Aorta (tissue), 5 donors: ENCODE measurements at regions not wholly inside any gene's neighbourhood (a gene's known extent, or its start where the extent isn't known, plus 50 kb on each side); places are given as distances from the start of the nearest gene placed in this dataset.

Experiments
- ATAC-seq: fragments of 200-7000 bp; cut with Tn5 transposase; one replicate; pipeline ENCODE4 v1.9.1; 2022; ENCODE audit warnings: moderate library complexity; ENCODE audit not compliant: low FRiP score
- DNase-seq, 2 donors: peaks; one replicate each; pipeline ENCODE4 v3.0.0-alpha.2; 2020
- H3K27ac ChIP-seq, 2 donors: one replicate each; pipeline ENCODE4 v1.5.1; 2013; ENCODE audit warnings: low read length in 2 of 2, mild to moderate bottlenecking in 2 of 2, moderate library complexity in 2 of 2, control low read depth in 1 of 2, inconsistent platforms in 1 of 2, low read depth in 1 of 2
- H3K27me3 ChIP-seq, 2 donors: one replicate each; pipeline ENCODE4 v1.6.1; 2013; ENCODE audit warnings: control low read depth in 1 of 2, low read length in 1 of 2, mild to moderate bottlenecking in 1 of 2, moderate library complexity in 1 of 2; ENCODE audit not compliant: insufficient read depth in 2 of 2, control insufficient read depth in 1 of 2
- H3K36me3 ChIP-seq, 2 donors: one replicate each; pipeline ENCODE4 v1.6.1; 2013; ENCODE audit warnings: control low read depth in 1 of 2, low read length in 1 of 2, mild to moderate bottlenecking in 1 of 2; ENCODE audit not compliant: insufficient read depth in 2 of 2, control insufficient read depth in 1 of 2
- H3K4me1 ChIP-seq, 2 donors: one replicate each; pipeline ENCODE4 v1.6.1; 2013; ENCODE audit warnings: low read length in 2 of 2, control low read depth in 1 of 2, mild to moderate bottlenecking in 1 of 2, moderate library complexity in 1 of 2; ENCODE audit not compliant: insufficient read depth in 2 of 2, control insufficient read depth in 1 of 2
- H3K4me3 ChIP-seq, 2 donors: one replicate each; pipeline ENCODE4 v1.5.1; 2013; ENCODE audit warnings: low read length in 2 of 2, control low read depth in 1 of 2, mild to moderate bottlenecking in 1 of 2
- H3K9me3 ChIP-seq: one replicate; pipeline ENCODE4 v1.6.1; 2013; ENCODE audit warnings: mild to moderate bottlenecking, low read length; ENCODE audit not compliant: control insufficient read depth
- WGBS, 2 donors: extraction: QIAGEN DNeasy Blood & Tissue Kit; methylation state at CpG; one replicate each; pipeline ENCODE4 v1.1.7; 2013; 5-methylcytosine and 5-hydroxymethylcytosine counted together
- intact Hi-C, 2 donors: fragments of 100-400 bp; cut with DNase I; formaldehyde crosslinking; loops; one replicate each; pipeline versions ENCODE4 v1.14.2 to v1.15.0; 2022
- donor health status: healthy with polysubstance abuse.
- donor health status: Bipolar disorder and iron deficiency.
- donor health status: DM: no; HTN: no; CAD: no.
- donor health status: DM: no; HTN: no; CAD: no.
- donor health status: DM: yes; HTN: yes; CAD: no.

DNA sequence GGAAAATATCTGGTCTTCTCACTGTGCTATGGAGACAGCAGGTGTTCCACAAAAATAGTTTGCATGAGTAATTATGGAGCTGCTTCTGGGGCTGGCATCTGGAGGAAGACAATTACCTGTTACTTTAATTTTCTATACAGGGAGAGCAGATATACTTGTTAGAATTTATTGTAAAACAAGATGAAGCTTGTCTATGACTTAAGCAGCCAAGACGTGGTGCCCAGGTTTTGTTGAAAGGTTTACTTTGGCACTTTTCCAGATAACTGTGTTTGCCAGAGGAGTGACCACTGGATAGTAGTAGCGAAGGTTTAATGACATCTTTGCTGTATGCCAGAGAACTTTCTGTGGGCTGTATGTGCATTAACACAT lies 134.5 kb upstream of the KL start:
- Histone ChIP-seq H3K27ac (no peak overlapping the region), H3K4me1 (peaks cover 0 to 8% of the 10 kb centered on the region in 2 donors), H3K9me3 (peaks cover under 1% of the 10 kb centered on the region), H3K36me3 (no peaks in the 10 kb centered on the region), H3K27me3 (no peaks in the 10 kb centered on the region), H3K4me3 (no peak overlapping the region)
- intact Hi-C loops: no loop called here
- ATAC-seq (no peak), DNase-seq (no peak)
- 3 to 11% methylated on average over 2 of the region's 2 CpGs for WGBS, 2 donors

DNA sequence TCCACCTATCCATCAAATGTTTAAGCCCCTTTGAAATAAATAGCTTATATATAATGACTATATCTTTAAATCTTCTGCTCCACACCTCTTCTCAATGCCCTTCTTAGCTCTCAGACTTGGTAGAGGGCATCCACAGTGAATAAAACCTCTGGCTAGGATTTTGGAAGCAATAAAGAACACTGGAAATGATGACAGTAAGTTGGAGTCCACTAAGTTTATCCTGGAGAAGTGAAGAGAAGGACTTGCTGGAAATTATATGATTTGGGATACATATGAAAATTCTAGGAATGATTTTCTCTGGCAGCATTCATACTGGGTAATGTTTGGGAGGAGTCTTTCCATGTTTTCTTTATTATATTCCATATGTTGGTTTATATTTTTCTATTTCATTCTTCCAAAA lies 133.5 kb upstream of the KL start:
- no peak for DNase-seq
- Histone ChIP-seq H3K27ac (no peak overlapping the region), H3K4me1 (peaks cover 0 to 8% of the 10 kb centered on the region in 2 donors), H3K4me3 (no peak overlapping the region), H3K36me3 (no peaks in the 10 kb centered on the region), H3K27me3 (no peaks in the 10 kb centered on the region), H3K9me3 (peaks cover 4% of the 10 kb centered on the region)
- ATAC-seq: no peak
- intact Hi-C loops: no loop called here

- intact Hi-C loops: no loop called here
- Histone ChIP-seq H3K27ac (no peak overlapping the region), H3K4me1 (peaks cover 0 to 8% of the 10 kb centered on the region in 2 donors), H3K4me3 (no peak overlapping the region), H3K9me3 (peaks cover 6% of the 10 kb centered on the region), H3K27me3 (no peaks in the 10 kb centered on the region), H3K36me3 (no peaks in the 10 kb centered on the region)
- ATAC-seq (no peak), DNase-seq (no peak)
- WGBS, 2 donors: 2 to 4% methylated on average over 2 of the region's 2 CpGs
Observed at GRCh38 chr13:32883474-32883873, 132.7 kb upstream of the KL start.

DNA sequence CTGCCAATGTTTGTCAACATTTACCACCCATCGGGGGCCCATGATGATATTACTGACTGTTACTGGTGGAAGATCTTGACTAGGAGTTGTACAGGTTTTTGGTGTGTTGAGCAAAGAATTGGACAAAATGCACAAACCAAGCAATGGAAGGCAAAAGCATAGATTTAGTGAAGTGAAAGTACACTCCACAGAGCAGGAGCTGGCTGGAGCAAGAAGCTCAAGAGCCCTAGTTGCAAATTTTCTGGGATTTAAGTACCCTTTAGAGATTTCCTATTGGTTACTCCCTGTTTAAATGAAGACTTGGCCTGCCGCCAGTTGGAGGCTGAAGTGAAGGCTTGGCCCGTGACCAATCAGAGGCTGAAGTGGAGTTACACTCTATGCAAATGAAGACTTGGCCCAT lies 128.6 kb upstream of the KL start:
- ATAC-seq: no peak
- 92 to 98% methylated on average over 3 of the region's 3 CpGs for WGBS, 2 donors
- Histone ChIP-seq H3K27ac (no peak overlapping the region), H3K4me3 (no peak overlapping the region), H3K9me3 (peaks cover 6% of the 10 kb centered on the region), H3K36me3 (no peaks in the 10 kb centered on the region), H3K4me1 (peaks cover 0 to 5% of the 10 kb centered on the region in 2 donors), H3K27me3 (no peaks in the 10 kb centered on the region)
- intact Hi-C loops: no loop called here
- no peak for DNase-seq

DNA sequence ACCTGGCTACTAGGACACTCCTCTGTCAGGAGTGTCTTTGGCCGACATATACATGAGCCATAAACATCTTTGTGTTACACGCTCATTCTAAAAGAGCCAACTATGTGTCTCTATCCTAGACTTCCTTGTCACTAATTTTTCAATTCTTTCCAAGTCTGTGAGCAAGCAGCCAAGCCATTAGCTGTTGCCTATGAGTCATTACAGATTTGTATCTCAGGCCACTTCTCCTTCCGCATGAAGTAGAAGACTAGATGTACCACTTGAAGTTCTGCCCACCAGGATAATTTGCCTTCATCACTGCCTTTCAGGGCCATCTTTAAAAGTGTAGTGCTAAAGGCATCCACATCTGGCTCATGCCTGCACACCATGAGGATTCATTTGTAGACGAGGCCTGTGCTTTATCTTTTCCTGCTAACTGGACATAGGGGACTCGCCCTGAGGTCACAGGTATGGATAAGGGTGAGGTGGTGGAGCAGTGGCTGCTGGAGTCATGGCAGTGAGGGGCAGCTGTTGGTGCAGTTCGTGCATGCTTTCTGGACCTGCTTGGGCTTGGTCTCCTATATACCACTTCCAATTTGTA lies 126.1 kb upstream of the KL start:
- no peaks in the 10 kb centered on the region for H3K36me3 ChIP-seq
- ATAC-seq (no peak), DNase-seq (no peak)
- H3K4me1 ChIP-seq: no peaks in the 10 kb centered on the region
- no peak overlapping the region for H3K27ac ChIP-seq
- H3K4me3 ChIP-seq: no peak overlapping the region
- 52 to 55% methylated on average over 6 of the region's 6 CpGs for WGBS, 2 donors
- H3K27me3 ChIP-seq: no peaks in the 10 kb centered on the region
- H3K9me3 ChIP-seq: peaks cover 6% of the 10 kb centered on the region
- intact Hi-C loops: no loop called here

DNA sequence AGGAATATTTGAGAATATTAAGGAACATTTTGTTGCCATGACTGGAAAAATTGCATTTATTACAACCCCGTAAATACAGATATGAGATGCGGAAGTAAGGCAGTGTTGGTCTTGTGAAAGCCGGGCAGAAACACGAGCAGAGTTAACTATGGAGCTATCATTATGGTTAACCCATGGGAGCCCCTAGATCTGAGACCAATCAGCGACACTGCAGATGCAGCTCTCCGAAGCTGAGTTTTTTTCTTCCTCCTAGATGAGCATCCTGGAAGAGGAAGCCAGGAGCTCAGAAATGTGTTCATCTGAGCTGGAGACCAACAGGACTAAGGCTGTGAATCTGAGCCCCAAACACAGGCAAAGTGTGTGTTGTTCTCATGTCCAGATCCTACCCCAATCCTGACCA lies 123.0 kb upstream of the KL start:
- Histone ChIP-seq H3K9me3 (no peaks in the 10 kb centered on the region), H3K27me3 (no peaks in the 10 kb centered on the region), H3K36me3 (no peaks in the 10 kb centered on the region), H3K4me1 (no peaks in the 10 kb centered on the region), H3K4me3 (no peak overlapping the region), H3K27ac (no peak overlapping the region)
- ATAC-seq: no peak
- intact Hi-C loops: no loop called here
- 92% methylated on average over 6 of the region's 6 CpGs for WGBS, 2 donors
- no peak for DNase-seq

- H3K4me1 ChIP-seq: no peaks in the 10 kb centered on the region
- intact Hi-C loops: no loop called here
- no peak for ATAC-seq
- H3K4me3 ChIP-seq: no peak overlapping the region
- H3K9me3 ChIP-seq: no peaks in the 10 kb centered on the region
- H3K36me3 ChIP-seq: no peaks in the 10 kb centered on the region
- H3K27me3 ChIP-seq: no peaks in the 10 kb centered on the region
- DNase-seq: no peak
- 89 to 93% methylated on average over 2 of the region's 2 CpGs for WGBS, 2 donors
- H3K27ac ChIP-seq: no peak overlapping the region
Observed at GRCh38 chr13:32894589-32895001, 121.6 kb upstream of the KL start.

DNA sequence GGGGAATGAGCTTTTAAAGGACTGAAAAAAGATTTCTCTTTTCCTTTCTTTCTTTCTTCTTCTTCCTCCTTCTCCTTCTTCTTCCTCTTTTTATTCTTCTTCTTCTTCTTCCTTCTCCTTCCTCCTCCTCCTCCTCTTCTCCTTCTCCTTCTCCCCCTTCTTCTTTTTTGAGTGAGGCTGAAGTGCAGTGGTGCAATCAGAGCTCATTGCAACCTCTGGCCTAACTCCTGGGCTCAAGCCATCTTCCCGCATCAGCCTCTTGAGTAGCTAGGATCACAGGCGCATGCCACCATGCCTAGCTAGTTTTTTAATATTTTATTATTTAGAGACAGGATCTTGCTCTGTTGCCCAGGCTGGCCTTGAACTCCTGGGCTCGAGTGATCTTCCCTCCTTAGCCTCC lies 120.9 kb upstream of the KL start:
- DNase-seq (no peak), ATAC-seq (no peak)
- Histone ChIP-seq H3K4me3 (no peak overlapping the region), H3K4me1 (no peaks in the 10 kb centered on the region), H3K27ac (no peak overlapping the region), H3K36me3 (no peaks in the 10 kb centered on the region), H3K9me3 (no peaks in the 10 kb centered on the region), H3K27me3 (no peaks in the 10 kb centered on the region)
- 98% methylated on average over 3 of the region's 3 CpGs for WGBS, 2 donors
- intact Hi-C loops: no loop called here

DNA sequence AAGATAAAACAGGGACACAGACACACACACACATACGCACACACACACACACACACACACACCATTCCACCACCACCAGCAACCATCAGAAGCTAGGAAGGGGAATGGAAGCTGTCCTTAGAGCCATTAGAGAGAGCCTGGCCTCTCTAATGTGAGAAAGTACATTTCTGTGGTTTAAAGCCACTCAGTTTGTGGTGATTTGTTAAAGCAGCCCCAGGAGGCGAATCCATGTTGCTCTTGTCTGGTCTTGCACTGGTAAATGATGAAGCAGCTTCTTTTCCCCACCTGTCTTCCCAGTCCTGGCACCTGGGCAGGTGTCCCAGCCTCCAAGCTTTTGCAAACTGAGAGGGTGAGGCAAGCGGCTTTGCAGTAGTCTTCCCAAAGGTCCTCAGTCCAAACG lies 118.9 kb upstream of the KL start:
- Histone ChIP-seq H3K27ac (no peak overlapping the region), H3K36me3 (no peaks in the 10 kb centered on the region), H3K4me1 (no peaks in the 10 kb centered on the region), H3K4me3 (no peak overlapping the region), H3K27me3 (no peaks in the 10 kb centered on the region), H3K9me3 (no peaks in the 10 kb centered on the region)
- no peak for DNase-seq
- intact Hi-C loops: no loop called here
- WGBS, 2 donors: 94% methylated on average over 4 of the region's 4 CpGs
- no peak for ATAC-seq
